ENCODE measurements at regions not wholly inside any gene's neighbourhood (a gene's known extent, or its start where the extent isn't known, plus 50 kb on each side); places are given as distances from the start of the nearest gene placed in this dataset.

GRCh38 chr3:61311044-61311443 lies 59.8 kb upstream of the FHIT start:
- no peak for DNase-seq

GRCh38 chr3:61315871-61316270 lies 64.6 kb upstream of the FHIT start:
- peak; percentile 0 for DNase-seq

GRCh38 chr3:61323094-61323493 lies 71.8 kb upstream of the FHIT start:
- no peak for DNase-seq

- no peak for DNase-seq
Observed at GRCh38 chr3:61331929-61332552, 80.8 kb upstream of the FHIT start.

- DNase-seq = no peak
Observed at GRCh38 chr3:61333192-61333961, 82.1 kb upstream of the FHIT start.

- no peak for DNase-seq
Observed at GRCh38 chr3:61334783-61335182, 83.5 kb upstream of the FHIT start.

GRCh38 chr3:61340931-61341461 lies 89.7 kb upstream of the FHIT start:
- DNase-seq = no peak

- no peak for DNase-seq
Observed at GRCh38 chr3:61343543-61343942, 92.3 kb upstream of the FHIT start.

GRCh38 chr3:61345020-61345419 lies 93.8 kb upstream of the FHIT start:
- DNase-seq = no peak

- DNase-seq = no peak
Observed at GRCh38 chr3:61347981-61348380, 96.7 kb upstream of the FHIT start.

GRCh38 chr3:61349717-61350116 lies 98.5 kb upstream of the FHIT start:
- no peak for DNase-seq

- DNase-seq = no peak
Observed at GRCh38 chr3:61350782-61351309, 99.6 kb upstream of the FHIT start.

GRCh38 chr3:61352306-61352705 lies 101.1 kb upstream of the FHIT start:
- DNase-seq = no peak

GRCh38 chr3:61353382-61353781 lies 102.1 kb upstream of the FHIT start:
- no peak for DNase-seq

GRCh38 chr3:61354604-61355003 lies 103.4 kb upstream of the FHIT start:
- no peak for DNase-seq

GRCh38 chr3:61356685-61357084 lies 105.4 kb upstream of the FHIT start:
- DNase-seq = peak; percentile 30

- no peak for DNase-seq
Observed at GRCh38 chr3:61357902-61358301, 106.7 kb upstream of the FHIT start.

- DNase-seq = peak; percentile 50
Observed at GRCh38 chr3:61358364-61358763, 107.1 kb upstream of the FHIT start.

GRCh38 chr3:61360297-61360965 lies 109.2 kb upstream of the FHIT start:
- DNase-seq = no peak

GRCh38 chr3:61369678-61370077 lies 118.4 kb upstream of the FHIT start:
- no peak for DNase-seq

GRCh38 chr3:61371123-61371522 lies 119.9 kb upstream of the FHIT start:
- peak; percentile 5 for DNase-seq

- DNase-seq = no peak
Observed at GRCh38 chr3:61372723-61373122, 121.5 kb upstream of the FHIT start.

GRCh38 chr3:61378311-61378710 lies 127.1 kb upstream of the FHIT start:
- DNase-seq = no peak

Data from DMS53 (cell line).